ENCODE measurements at regions not wholly inside any gene's neighbourhood (a gene's known extent, or its start where the extent isn't known, plus 50 kb on each side); places are given as distances from the start of the nearest gene placed in this dataset.
"Not testable (repeated sequence)": the region's sequence is repeated elsewhere in the genome, so short reads cannot be mapped to it uniquely, and the experiment has no call there.

- ChIA-PET CTCF (no interaction called here), POLR2A (no interaction called here)
- no peak for DNase-seq (ENCODE audit: extremely low spot score)
- no peak for TF ChIP-seq FOXK2 (IDR thresholded peaks at IDR 0.05)
- TF ChIP-seq FOXA1 (IDR thresholded peaks at IDR 0.05), result no peak
- no peak for TF ChIP-seq L3MBTL2 (conservative IDR thresholded peaks at IDR 0.05)
- no peak for TF ChIP-seq FOXM1 (IDR thresholded peaks at IDR 0.05; ENCODE audit: borderline replicate concordance)
- no peak for TF ChIP-seq NFRKB (IDR thresholded peaks at IDR 0.05)
- TF ChIP-seq ARNT (IDR thresholded peaks at IDR 0.05), result no peak
These were observed 343.7 kb downstream of the NSUN3 start for GRCh38 chr3:94406595-94406994.

GRCh38 chr3:94412936-94413335, 350.1 kb downstream of the NSUN3 start:
- DNase-seq (ENCODE audit: extremely low spot score); POLR2A ChIA-PET; CTCF ChIA-PET: not testable (repeated sequence)

DNA sequence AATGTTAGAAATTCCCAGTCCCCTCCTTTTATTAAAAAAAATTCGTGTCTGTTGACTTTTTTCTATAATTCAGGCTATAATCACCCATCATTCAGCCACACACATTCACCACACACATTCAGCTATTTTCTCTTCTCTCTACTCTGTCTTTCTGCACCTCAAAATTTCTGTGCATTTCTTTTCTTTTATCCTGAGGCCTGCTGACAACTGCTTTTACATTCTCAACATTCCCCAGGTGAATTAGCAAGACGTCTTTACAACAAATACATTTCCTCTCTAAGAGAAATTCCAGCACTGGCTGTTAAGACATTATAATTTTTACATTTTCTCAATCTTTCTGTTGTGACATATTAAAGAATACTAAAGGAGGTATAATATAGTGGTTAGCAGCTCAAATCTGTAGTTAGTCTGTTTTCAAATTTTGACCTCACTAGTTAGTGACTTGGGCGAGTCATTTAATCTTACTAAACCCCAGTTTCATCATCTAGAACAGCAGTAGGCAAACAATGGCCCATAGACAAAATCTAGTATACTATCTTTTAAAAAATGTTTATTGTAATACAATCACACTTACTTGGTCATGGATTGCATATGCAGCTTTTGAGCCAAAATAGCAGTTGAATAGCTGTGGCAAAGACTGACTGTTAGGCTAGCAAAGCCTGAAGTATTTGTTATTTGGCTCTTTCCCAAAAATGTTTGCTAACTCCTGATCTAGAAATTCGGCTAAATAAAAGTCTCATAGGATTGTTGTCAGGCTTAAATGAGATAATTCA, 350.7 kb downstream of the NSUN3 start:
- ChIA-PET CTCF (no interaction called here), POLR2A (no interaction called here)
- DNase-seq (ENCODE audit: extremely low spot score), result no peak
- TF ChIP-seq LEF1 (IDR thresholded peaks at IDR 0.05; ENCODE audit: borderline replicate concordance) (no peak), TARDBP (IDR thresholded peaks at IDR 0.05) (no peak), ZNF384 (IDR thresholded peaks at IDR 0.05) (no peak), SP1 (IDR thresholded peaks at IDR 0.05) (no peak), FOXM1 (IDR thresholded peaks at IDR 0.05; ENCODE audit: borderline replicate concordance) (no peak), ELF4 (IDR thresholded peaks at IDR 0.05) (no peak), FOXK2 (IDR thresholded peaks at IDR 0.05) (no peak), L3MBTL2 (conservative IDR thresholded peaks at IDR 0.05) (no peak)

GRCh38 chr3:94414418-94414817, 351.6 kb downstream of the NSUN3 start:
- ChIA-PET CTCF (no interaction called here), POLR2A (no interaction called here)
- TF ChIP-seq FOXA1 (IDR thresholded peaks at IDR 0.05) (no peak), SUZ12 (IDR thresholded peaks at IDR 0.05) (no peak), BHLHE40 (IDR thresholded peaks at IDR 0.05; ENCODE audit: borderline replicate concordance) (no peak), ELF4 (IDR thresholded peaks at IDR 0.05) (no peak), PKNOX1 (IDR thresholded peaks at IDR 0.05) (no peak), NFRKB (IDR thresholded peaks at IDR 0.05) (no peak), SP1 (IDR thresholded peaks at IDR 0.05) (no peak), TARDBP (IDR thresholded peaks at IDR 0.05) (no peak), LEF1 (IDR thresholded peaks at IDR 0.05; ENCODE audit: borderline replicate concordance) (no peak), HDGF (IDR thresholded peaks at IDR 0.05; ENCODE audit: borderline replicate concordance) (no peak), ZNF384 (IDR thresholded peaks at IDR 0.05) (no peak), FOXK2 (IDR thresholded peaks at IDR 0.05) (no peak), L3MBTL2 (conservative IDR thresholded peaks at IDR 0.05) (no peak), CTBP1 (IDR thresholded peaks at IDR 0.05; ENCODE audit: borderline replicate concordance) (no peak), FOXM1 (IDR thresholded peaks at IDR 0.05; ENCODE audit: borderline replicate concordance) (no peak), ARNT (IDR thresholded peaks at IDR 0.05) (no peak)
- DNase-seq (ENCODE audit: extremely low spot score), result no peak

GRCh38 chr3:94416768-94417167, 353.9 kb downstream of the NSUN3 start:
- no peak for DNase-seq (ENCODE audit: extremely low spot score)
- POLR2A ChIA-PET, result no interaction called here
- CTCF ChIA-PET, result no interaction called here
- TF ChIP-seq BHLHE40 (IDR thresholded peaks at IDR 0.05; ENCODE audit: borderline replicate concordance) (no peak), ARNT (IDR thresholded peaks at IDR 0.05) (no peak), FOXA1 (IDR thresholded peaks at IDR 0.05) (no peak), FOXK2 (IDR thresholded peaks at IDR 0.05) (no peak)

DNA sequence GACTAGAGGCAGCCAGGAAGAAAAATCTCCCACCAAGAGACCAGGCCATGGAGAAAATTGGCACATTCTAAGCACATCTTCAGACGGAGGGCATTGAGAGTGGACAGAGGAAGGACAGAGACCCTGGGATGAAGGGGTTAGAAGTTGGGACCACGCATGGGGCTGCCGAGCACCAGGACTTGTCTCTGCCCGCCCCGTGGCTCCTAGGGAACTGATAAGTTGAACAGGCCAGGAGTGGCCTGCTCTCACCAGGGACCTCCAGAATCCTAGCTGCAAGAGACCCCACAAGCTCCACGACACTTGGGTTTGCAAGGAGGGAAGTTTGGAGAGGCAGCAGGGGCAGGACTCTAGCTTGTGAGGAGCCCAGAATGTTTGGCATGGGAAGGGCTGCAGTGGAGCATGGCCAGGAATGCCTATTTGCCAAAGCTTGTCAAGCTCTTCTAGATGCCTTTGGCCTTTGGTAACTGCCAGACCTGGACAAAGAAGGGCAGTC, 355.1 kb downstream of the NSUN3 start:
- no peak for TF ChIP-seq CTBP1 (IDR thresholded peaks at IDR 0.05; ENCODE audit: borderline replicate concordance)
- TF ChIP-seq SP1 (IDR thresholded peaks at IDR 0.05), result no peak
- TF ChIP-seq TARDBP (IDR thresholded peaks at IDR 0.05), result no peak
- no peak for TF ChIP-seq FOXK2 (IDR thresholded peaks at IDR 0.05)
- TF ChIP-seq SUZ12 (IDR thresholded peaks at IDR 0.05), result no peak
- TF ChIP-seq PKNOX1 (IDR thresholded peaks at IDR 0.05), result no peak
- no peak for TF ChIP-seq ELF4 (IDR thresholded peaks at IDR 0.05)
- no peak for TF ChIP-seq FOXA1 (IDR thresholded peaks at IDR 0.05)
- no peak for TF ChIP-seq FOXM1 (IDR thresholded peaks at IDR 0.05; ENCODE audit: borderline replicate concordance)
- TF ChIP-seq LEF1 (IDR thresholded peaks at IDR 0.05; ENCODE audit: borderline replicate concordance), result no peak
- TF ChIP-seq HDGF (IDR thresholded peaks at IDR 0.05; ENCODE audit: borderline replicate concordance), result no peak
- TF ChIP-seq ARNT (IDR thresholded peaks at IDR 0.05), result no peak
- no peak for TF ChIP-seq L3MBTL2 (conservative IDR thresholded peaks at IDR 0.05)
- no peak for TF ChIP-seq NFRKB (IDR thresholded peaks at IDR 0.05)
- no peak for TF ChIP-seq ZNF384 (IDR thresholded peaks at IDR 0.05)
- TF ChIP-seq BHLHE40 (IDR thresholded peaks at IDR 0.05; ENCODE audit: borderline replicate concordance), result no peak
- CTCF ChIA-PET, result no interaction called here
- POLR2A ChIA-PET, result no interaction called here
- no peak for DNase-seq (ENCODE audit: extremely low spot score)

GRCh38 chr3:94420931-94421330, 358.1 kb downstream of the NSUN3 start:
- ChIA-PET POLR2A (no interaction called here), CTCF (no interaction called here)
- TF ChIP-seq BHLHE40 (IDR thresholded peaks at IDR 0.05; ENCODE audit: borderline replicate concordance) (no peak), TARDBP (IDR thresholded peaks at IDR 0.05) (no peak), FOXK2 (IDR thresholded peaks at IDR 0.05) (no peak), ELF4 (IDR thresholded peaks at IDR 0.05) (no peak), PKNOX1 (IDR thresholded peaks at IDR 0.05) (no peak), HDGF (IDR thresholded peaks at IDR 0.05; ENCODE audit: borderline replicate concordance) (no peak), FOXM1 (IDR thresholded peaks at IDR 0.05; ENCODE audit: borderline replicate concordance) (no peak), ZNF384 (IDR thresholded peaks at IDR 0.05) (no peak), SP1 (IDR thresholded peaks at IDR 0.05) (no peak), LEF1 (IDR thresholded peaks at IDR 0.05; ENCODE audit: borderline replicate concordance) (no peak), L3MBTL2 (conservative IDR thresholded peaks at IDR 0.05) (no peak), CTBP1 (IDR thresholded peaks at IDR 0.05; ENCODE audit: borderline replicate concordance) (no peak), SUZ12 (IDR thresholded peaks at IDR 0.05) (no peak), NFRKB (IDR thresholded peaks at IDR 0.05) (no peak), ARNT (IDR thresholded peaks at IDR 0.05) (no peak), FOXA1 (IDR thresholded peaks at IDR 0.05) (no peak)
- no peak for DNase-seq (ENCODE audit: extremely low spot score)
